H1 (cell line): ENCODE measurements at regions not wholly inside any gene's neighbourhood (a gene's known extent, or its start where the extent isn't known, plus 50 kb on each side); places are given as distances from the start of the nearest gene placed in this dataset.

Source experiments
- CTCF ChIA-PET: fragments of 300-600 bp; sonication (Branson Sonifier 250); formaldehyde crosslinking; loops from one replicate; lab custom pipeline; 2021; ENCODE audit not compliant: partially characterized antibody; lab: Charles Lee
- POLR2A ChIA-PET: fragments of 300-600 bp; sonication (Branson Sonifier 250); formaldehyde crosslinking; loops from one replicate; lab custom pipeline; 2021; ENCODE audit warnings: inconsistent platforms; ENCODE audit not compliant: partially characterized antibody; lab: Charles Lee
- DNase-seq, 2 experiments: peaks; one replicate each; pipeline versions ENCODE4 v3.0.0 to v3.0.0-alpha.2; 2010 to 2022; ENCODE audit warnings: low spot score in 2 of 2, low read depth in 1 of 2, mixed read lengths in 1 of 2
- FAIRE-seq: peaks from 2 replicates; lab custom pipeline; 2011; peaks lifted over from hg19 to GRCh38; lab: Jason Lieb, UNC
- H2AFZ ChIP-seq: 2 replicates; pipeline ENCODE4 v1.8.1; 2012; ENCODE audit warnings: low read length, inconsistent platforms
- H2AK5ac ChIP-seq: 2 replicates; pipeline ENCODE4 v1.6.1; 2013; ENCODE audit warnings: low read depth, low read length
- H2BK120ac ChIP-seq: replicated peaks from 2 replicates; pipeline ENCODE3; 2013; ENCODE audit warnings: low read depth, low read length, inconsistent platforms
- H2BK12ac ChIP-seq: 2 replicates; pipeline ENCODE4 v1.6.1; 2013; ENCODE audit warnings: low read depth, low read length
- H2BK15ac ChIP-seq: 2 replicates; pipeline ENCODE4 v1.6.1; 2013; ENCODE audit warnings: low read length
- H2BK20ac ChIP-seq: 2 replicates; pipeline ENCODE4 v1.6.1; 2013; ENCODE audit warnings: low read length
- H2BK5ac ChIP-seq: 2 replicates; pipeline ENCODE4 v1.6.1; 2013; ENCODE audit warnings: low read depth, low read length
- H3K14ac ChIP-seq: 2 replicates; pipeline ENCODE4 v1.6.1; 2013; ENCODE audit warnings: inconsistent platforms; ENCODE audit not compliant: insufficient read length
- H3K18ac ChIP-seq: 2 replicates; pipeline ENCODE4 v1.6.1; 2013; ENCODE audit warnings: low read length; ENCODE audit errors: extremely low read depth
- H3K23ac ChIP-seq: 2 replicates; pipeline ENCODE4 v1.6.1; 2013; ENCODE audit warnings: inconsistent platforms; ENCODE audit not compliant: insufficient read length
- H3K23me2 ChIP-seq: 2 replicates; pipeline ENCODE4 v1.6.1; 2013; ENCODE audit warnings: low read depth, low read length
- H3K27ac ChIP-seq: 2 replicates; pipeline ENCODE4 v1.6.1; 2011; ENCODE audit warnings: low read depth, low read length, inconsistent platforms
- H3K27me3 ChIP-seq, 4 experiments: replicated peaks in 1 of 4; 1 replicate in 1 of 4; 2 replicates in 3 of 4; pipeline versions ENCODE4 v1.6.1 to v1.8.1; 2011 to 2013; ENCODE audit warnings: low read length in 3 of 4, mild to moderate bottlenecking in 3 of 4, inconsistent platforms in 2 of 4, mixed read lengths in 2 of 4, moderate library complexity in 1 of 4; ENCODE audit not compliant: control insufficient read depth in 3 of 4, insufficient read depth in 3 of 4; ENCODE audit errors: extremely low read depth in 1 of 4
- H3K36me3 ChIP-seq, 4 experiments: 2 replicates each; pipeline versions ENCODE4 v1.6.1 to v1.8.1; 2011 to 2013; ENCODE audit warnings: mild to moderate bottlenecking in 4 of 4, low read length in 3 of 4, moderate library complexity in 2 of 4, control low read depth in 1 of 4, inconsistent platforms in 1 of 4; ENCODE audit not compliant: insufficient read depth in 4 of 4, control insufficient read depth in 2 of 4
- H3K4ac ChIP-seq: replicated peaks from 2 replicates; pipeline ENCODE3; 2013; ENCODE audit warnings: low read length, low read depth, mixed read lengths, inconsistent platforms; ENCODE audit not compliant: insufficient read length
- H3K4me1 ChIP-seq, 4 experiments: replicated peaks in 1 of 4; 1 replicate in 1 of 4; 2 replicates in 3 of 4; pipeline versions ENCODE4 v1.6.1 to v1.8.1; 2011 to 2013; ENCODE audit warnings: low read length in 3 of 4, inconsistent platforms in 2 of 4, mixed read lengths in 1 of 4; ENCODE audit not compliant: insufficient read depth in 4 of 4, control insufficient read depth in 3 of 4
- H3K4me2 ChIP-seq, 2 experiments: 2 replicates each; pipeline versions ENCODE4 v1.6.1 to v1.8.1; 2011 to 2013; ENCODE audit warnings: low read depth in 2 of 2, low read length in 2 of 2, control low read depth in 1 of 2, inconsistent platforms in 1 of 2, mild to moderate bottlenecking in 1 of 2; ENCODE audit not compliant: insufficient read depth in 1 of 2
- H3K4me3 ChIP-seq, 4 experiments: fragments of 200-600, 300-600 bp in 1 of 4; sonication (generic), shearing (Covaris generic), sonication (Bioruptor Twin) in 1 of 4; 2 replicates each; pipeline versions ENCODE4 v1.5.1 to v1.8.1; 2011 to 2016; ENCODE audit warnings: low read length in 4 of 4, low read depth in 3 of 4, control low read depth in 2 of 4, inconsistent platforms in 2 of 4, mild to moderate bottlenecking in 2 of 4, mixed read lengths in 1 of 4, moderate library complexity in 1 of 4; ENCODE audit not compliant: insufficient read depth in 2 of 4; ENCODE audit errors: extremely low read depth in 1 of 4
- H3K56ac ChIP-seq: replicated peaks from 2 replicates; pipeline ENCODE3; 2013; ENCODE audit warnings: low read depth, mild to moderate bottlenecking, mixed read lengths, low read length, inconsistent platforms; ENCODE audit not compliant: insufficient read length
- H3K79me1 ChIP-seq: 2 replicates; pipeline ENCODE4 v1.6.1; 2013; ENCODE audit warnings: low read depth, low read length, control low read depth
- H3K79me2 ChIP-seq, 2 experiments: 2 replicates each; pipeline versions ENCODE4 v1.6.1 to v1.8.1; 2012 to 2013; ENCODE audit warnings: low read length in 2 of 2, mild to moderate bottlenecking in 2 of 2, inconsistent platforms in 1 of 2; ENCODE audit not compliant: insufficient read depth in 2 of 2, control insufficient read depth in 1 of 2
- H3K9ac ChIP-seq, 4 experiments: replicated peaks in 1 of 4; 1 replicate in 1 of 4; 2 replicates in 3 of 4; pipeline versions ENCODE4 v1.6.1 to v1.8.1; 2011 to 2013; ENCODE audit warnings: low read depth in 3 of 4, low read length in 3 of 4, control low read depth in 2 of 4, mild to moderate bottlenecking in 2 of 4, moderate library complexity in 2 of 4, inconsistent platforms in 1 of 4; ENCODE audit errors: extremely low read depth in 1 of 4
- H3K9me3 ChIP-seq, 2 experiments: 2 replicates each; pipeline versions ENCODE4 v1.6.1 to v1.8.1; 2012 to 2013; ENCODE audit warnings: mild to moderate bottlenecking in 2 of 2, moderate library complexity in 2 of 2, control low read depth in 1 of 2, inconsistent platforms in 1 of 2, low read depth in 1 of 2, low read length in 1 of 2, mixed read lengths in 1 of 2; ENCODE audit not compliant: insufficient read depth in 2 of 2
- H4K20me1 ChIP-seq, 2 experiments: replicated peaks in 1 of 2; 2 replicates each; pipeline versions ENCODE3 to v1.8.1; 2011 to 2013; ENCODE audit warnings: inconsistent platforms in 2 of 2, low read length in 2 of 2, mild to moderate bottlenecking in 1 of 2; ENCODE audit not compliant: insufficient read depth in 2 of 2, control insufficient read depth in 1 of 2
- H4K5ac ChIP-seq: 2 replicates; pipeline ENCODE4 v1.6.1; 2013; ENCODE audit warnings: low read length, low read depth, mixed read lengths, inconsistent platforms; ENCODE audit not compliant: insufficient read length
- H4K8ac ChIP-seq: 2 replicates; pipeline ENCODE4 v1.8.0; 2013; ENCODE audit warnings: mild to moderate bottlenecking, moderate library complexity, low read length, inconsistent platforms; ENCODE audit not compliant: insufficient read depth; ENCODE audit errors: extremely low read depth
- H4K91ac ChIP-seq: replicated peaks from 2 replicates; pipeline ENCODE3; 2013; ENCODE audit warnings: low read length, mixed read lengths, inconsistent platforms; ENCODE audit not compliant: insufficient read length
- CBX5 ChIP-seq: fragments of 300-800, 300-1000 bp; sonication (generic); IDR thresholded peaks from 2 replicates; pipeline ENCODE4 v1.7.1; 2016; ENCODE audit warnings: antibody characterized with exemption, low read length, low read depth
- CBX8 ChIP-seq: fragments of 300-800, 300-1000 bp; sonication (generic); IDR thresholded peaks from 2 replicates; pipeline ENCODE4 v1.7.1; 2016; ENCODE audit warnings: low read depth, low read length, borderline replicate concordance
- CHD2 ChIP-seq: IDR thresholded peaks from 2 replicates; pipeline ENCODE4 v1.6.1; 2012; ENCODE audit warnings: low read length, improper control_type of control experiment
- KDM5A ChIP-seq: fragments of 200-600 bp; IDR thresholded peaks from 2 replicates; pipeline ENCODE4 v1.7.1; 2012; ENCODE audit warnings: mild to moderate bottlenecking, low read length, inconsistent platforms, mixed read lengths
- MAX ChIP-seq: IDR thresholded peaks from 2 replicates; pipeline ENCODE4 v1.6.1; 2012; ENCODE audit warnings: inconsistent platforms
- POU5F1 ChIP-seq: IDR thresholded peaks from 2 replicates; pipeline ENCODE4 v1.6.1; 2011; ENCODE audit warnings: low read depth, mild to moderate bottlenecking, low read length, moderate library complexity
- RAD21 ChIP-seq, 2 experiments: IDR thresholded peaks in 1 of 2; conservative IDR thresholded peaks in 1 of 2; 2 replicates each; pipeline ENCODE4 v1.6.1; 2011; ENCODE audit warnings: low read depth in 2 of 2, low read length in 2 of 2, improper control_type of control experiment in 1 of 2, inconsistent platforms in 1 of 2, mild to moderate bottlenecking in 1 of 2, moderate library complexity in 1 of 2
- RNF2 ChIP-seq: fragments of 200-900, 300-1000 bp; sonication (generic); IDR thresholded peaks from 2 replicates; pipeline ENCODE4 v1.7.1; 2016; ENCODE audit warnings: borderline replicate concordance, low read depth, mild to moderate bottlenecking, antibody characterized with exemption, low read length; ENCODE audit not compliant: poor library complexity, severe bottlenecking; ENCODE audit errors: missing control alignments
- WGBS, 2 experiments: shearing (Covaris generic) in 1 of 2; methylation state at CpG; one replicate each; pipeline versions ENCODE4 v1.1.6 to v1.1.7; 2013 to 2015; ENCODE audit warnings: low lambda C conversion rate in 2 of 2, mixed read lengths in 2 of 2, inconsistent platforms in 1 of 2, low coverage in 1 of 2, missing lambda C conversion rate in 1 of 2; ENCODE audit not compliant: insufficient replicate concordance in 2 of 2, insufficient coverage in 1 of 2, insufficient read length in 1 of 2; ENCODE audit errors: extremely low coverage in 1 of 2, missing lambda C conversion rate in 1 of 2; 5-methylcytosine and 5-hydroxymethylcytosine counted together

- Histone ChIP-seq H3K9ac (no peak overlapping the region), H3K4me3 (no peak overlapping the region), H3K14ac (no peak overlapping the region), H3K36me3 (no peaks in the 10 kb centered on the region), H3K4ac (no peak overlapping the region), H3K23me2 (no peaks in the 10 kb centered on the region), H4K5ac (no peak overlapping the region), H3K79me2 (no peaks in the 10 kb centered on the region), H3K18ac (no peak overlapping the region), H4K8ac (no peak overlapping the region), H3K79me1 (no peaks in the 10 kb centered on the region), H2BK12ac (no peak overlapping the region), H4K91ac (no peak overlapping the region), H3K4me1 (no peaks in the 10 kb centered on the region), H3K4me2 (no peak overlapping the region), H3K27ac (no peak overlapping the region), H3K9me3 (no peaks in the 10 kb centered on the region), H3K27me3 (no peaks in the 10 kb centered on the region), H2AK5ac (no peak overlapping the region), H2BK20ac (no peak overlapping the region), H2BK120ac (no peak overlapping the region), H3K23ac (no peak overlapping the region), H2BK15ac (no peak overlapping the region), H2AFZ (no peak overlapping the region), H2BK5ac (no peak overlapping the region), H3K56ac (no peak overlapping the region), H4K20me1 (no peaks in the 10 kb centered on the region)
- POLR2A ChIA-PET, result no interaction called here
- WGBS, 2 experiments, result 86 to 100% methylated on average over 1 to 2 of the region's 2 CpGs
- DNase-seq (no peak), FAIRE-seq (no peak)
- CTCF ChIA-PET, result no interaction called here
- no peak for TF ChIP-seq KDM5A
- TF ChIP-seq CBX5, result no peak
- TF ChIP-seq MAX, result no peak
- no peak for TF ChIP-seq CBX8
- TF ChIP-seq POU5F1, result no peak
- no peak for TF ChIP-seq RNF2
- TF ChIP-seq RAD21 (IDR thresholded peaks at IDR 0.05 in 1 of 2, conservative IDR thresholded peaks at IDR 0.05 in 1 of 2; ENCODE audit: low read depth in 2 of 2, low read length in 2 of 2), result no peak
- no peak for TF ChIP-seq CHD2
Measured at GRCh38 chr5:87503004-87503403, 90.3 kb upstream of the CCNH start.
